Left lung (tissue), 4 donors: ENCODE measurements at regions not wholly inside any gene's neighbourhood (a gene's known extent, or its start where the extent isn't known, plus 50 kb on each side); places are given as distances from the start of the nearest gene placed in this dataset.

Source experiments
- ATAC-seq: fragments of 200-7000 bp; cut with Tn5 transposase; one replicate; pipeline ENCODE4 v1.9.1; 2020; ENCODE audit warnings: moderate library complexity
- DNase-seq, 4 donors: peaks; one replicate each; pipeline ENCODE4 v3.0.0-alpha.2; 2013 to 2020
- H3K27ac ChIP-seq, 2 donors: fragments of 200-600 bp; sonication (generic) in 1 of 2; one replicate each; pipeline versions ENCODE4 v1.5.0 to v1.8.0; 2020 to 2021
- H3K27me3 ChIP-seq, 2 donors: fragments of 200-600 bp; sonication (generic) in 1 of 2; one replicate each; pipeline versions ENCODE4 v1.5.0 to v1.8.0; 2020 to 2021
- H3K36me3 ChIP-seq, 2 donors: fragments of 200-600 bp; sonication (generic) in 1 of 2; one replicate each; pipeline versions ENCODE4 v1.5.0 to v1.8.0; 2020 to 2021
- H3K4me1 ChIP-seq, 2 donors: fragments of 200-600 bp; one replicate each; pipeline ENCODE4 v1.8.0; 2021
- H3K4me3 ChIP-seq, 2 donors: fragments of 200-600 bp; sonication (generic) in 1 of 2; one replicate each; pipeline versions ENCODE4 v1.5.0 to v1.8.0; 2020 to 2021; ENCODE audit warnings: mild to moderate bottlenecking in 1 of 2
- H3K9me3 ChIP-seq, 2 donors: fragments of 200-600 bp; sonication (generic) in 1 of 2; one replicate each; pipeline versions ENCODE4 v1.5.0 to v1.8.0; 2020 to 2021
- CTCF ChIP-seq, 2 donors: fragments of 200-600 bp; sonication (generic) in 1 of 2; IDR thresholded peaks; one replicate each; pipeline versions ENCODE4 v1.5.0 to v1.8.0; 2021; ENCODE audit warnings: antibody characterized with exemption in 2 of 2
- intact Hi-C, 2 donors: fragments of 100-400 bp; cut with DNase I; formaldehyde crosslinking; loops; one replicate each; pipeline versions ENCODE4 v1.11.2 to v1.14.2; 2022
- donor health status: DM: no; HTN: yes; CAD: no.
- donor health status: DM: no; HTN: no; CAD: no.

GRCh38 chr2:217393585-217394032 is 533.7 kb upstream of the TNP1 start:
- H3K27me3 ChIP-seq: no peaks in the 10 kb centered on the region
- no peak overlapping the region for H3K4me3 ChIP-seq
- peak in 2 of 4 donors; percentile 48 to 72 for DNase-seq
- peaks cover 0 to 4% of the 10 kb centered on the region in 2 donors for H3K4me1 ChIP-seq
- peaks cover 0 to 17% of the 10 kb centered on the region in 2 donors for H3K9me3 ChIP-seq
- intact Hi-C loops: no loop called here
- no peak for TF ChIP-seq CTCF (IDR thresholded peaks at IDR 0.05)
- ATAC-seq: peak; percentile 76
- H3K36me3 ChIP-seq: no peaks in the 10 kb centered on the region
- no peak overlapping the region for H3K27ac ChIP-seq

GRCh38 chr2:217392930-217393584 is 533.2 kb upstream of the TNP1 start:
- TF ChIP-seq CTCF (IDR thresholded peaks at IDR 0.05): no peak
- no peak overlapping the region for H3K4me3 ChIP-seq
- peaks cover 0 to 4% of the 10 kb centered on the region in 2 donors for H3K4me1 ChIP-seq
- no peaks in the 10 kb centered on the region for H3K36me3 ChIP-seq
- H3K9me3 ChIP-seq: peaks cover 0 to 17% of the 10 kb centered on the region in 2 donors
- no peak for ATAC-seq
- intact Hi-C loops: no loop called here
- no peak overlapping the region for H3K27ac ChIP-seq
- no peaks in the 10 kb centered on the region for H3K27me3 ChIP-seq
- DNase-seq: no peak

- ATAC-seq (no peak), DNase-seq (no peak)
- H3K9me3 ChIP-seq: peaks cover 0 to 17% of the 10 kb centered on the region in 2 donors
- no peaks in the 10 kb centered on the region for H3K4me1 ChIP-seq
- H3K27ac ChIP-seq: no peak overlapping the region
- intact Hi-C loops: no loop called here
- no peaks in the 10 kb centered on the region for H3K36me3 ChIP-seq
- no peak for TF ChIP-seq CTCF (IDR thresholded peaks at IDR 0.05)
- H3K27me3 ChIP-seq: no peaks in the 10 kb centered on the region
- no peak overlapping the region for H3K4me3 ChIP-seq
These were observed 528.0 kb upstream of the TNP1 start for GRCh38 chr2:217387776-217388387.

- Histone ChIP-seq H3K4me1 (no peaks in the 10 kb centered on the region), H3K9me3 (peaks cover 0 to 7% of the 10 kb centered on the region in 2 donors), H3K27ac (no peak overlapping the region), H3K27me3 (no peaks in the 10 kb centered on the region), H3K4me3 (no peak overlapping the region), H3K36me3 (no peaks in the 10 kb centered on the region)
- no peak for DNase-seq
- ATAC-seq: no peak
- no peak for TF ChIP-seq CTCF (IDR thresholded peaks at IDR 0.05)
- intact Hi-C loops: no loop called here
These were observed 526.2 kb upstream of the TNP1 start for GRCh38 chr2:217386041-217386440.

GRCh38 chr2:217383620-217384019 is 523.8 kb upstream of the TNP1 start:
- Histone ChIP-seq H3K27me3 (no peaks in the 10 kb centered on the region), H3K4me3 (no peak overlapping the region), H3K4me1 (no peaks in the 10 kb centered on the region), H3K9me3 (no peaks in the 10 kb centered on the region), H3K27ac (no peak overlapping the region), H3K36me3 (no peaks in the 10 kb centered on the region)
- no peak for ATAC-seq
- intact Hi-C loops: no loop called here
- no peak for TF ChIP-seq CTCF (IDR thresholded peaks at IDR 0.05)
- no peak for DNase-seq
